Gastroesophageal sphincter (tissue), 3 donors: ENCODE measurements at regions not wholly inside any gene's neighbourhood (a gene's known extent, or its start where the extent isn't known, plus 50 kb on each side); places are given as distances from the start of the nearest gene placed in this dataset.

Experiments
- CTCF ChIP-seq, 4 experiments: fragments of 200-600 bp in 2 of 4; fragments of 450-650 bp in 2 of 4; sonication (generic) in 1 of 4; IDR thresholded peaks; one replicate each; pipeline ENCODE4 v1.5.1; 2017 to 2019; ENCODE audit warnings: antibody characterized with exemption in 4 of 4, mild to moderate bottlenecking in 2 of 4, moderate library complexity in 2 of 4
- POLR2A ChIP-seq, 2 donors: fragments of 450-650 bp; IDR thresholded peaks; one replicate each; pipeline ENCODE4 v1.6.1; 2017; ENCODE audit warnings: antibody characterized with exemption in 2 of 2, mild to moderate bottlenecking in 2 of 2, moderate library complexity in 1 of 2
- POLR2AphosphoS5 ChIP-seq: sonication (generic); formaldehyde crosslinking; IDR thresholded peaks from one replicate; pipeline ENCODE4 v1.6.1; 2017; ENCODE audit warnings: antibody characterized with exemption

- TF ChIP-seq POLR2AphosphoS5 (no peak), POLR2A (IDR thresholded peaks at IDR 0.05) (no peak), CTCF (IDR thresholded peaks at IDR 0.05) (no peak)
These were observed 132.7 kb upstream of the ASB18 start for GRCh38 chr2:236396818-236397350.
